DOHH2 (cell line): ENCODE measurements at regions not wholly inside any gene's neighbourhood (a gene's known extent, or its start where the extent isn't known, plus 50 kb on each side); places are given as distances from the start of the nearest gene placed in this dataset.

Experiments
- CTCF ChIP-seq: fragments of 200-600 bp; sonication (generic); IDR thresholded peaks from one replicate; pipeline ENCODE4 v1.5.1; 2014; ENCODE audit warnings: antibody characterized with exemption, mild to moderate bottlenecking, low read depth, low read length; ENCODE audit not compliant: poor library complexity, severe bottlenecking
- EZH2phosphoT487 ChIP-seq: fragments of 200-600 bp; sonication (generic); IDR thresholded peaks from 2 replicates; pipeline ENCODE4 v1.6.1; 2017; ENCODE audit warnings: borderline replicate concordance, mild to moderate bottlenecking, antibody characterized with exemption, low read length, moderate library complexity, mixed read lengths

DNA sequence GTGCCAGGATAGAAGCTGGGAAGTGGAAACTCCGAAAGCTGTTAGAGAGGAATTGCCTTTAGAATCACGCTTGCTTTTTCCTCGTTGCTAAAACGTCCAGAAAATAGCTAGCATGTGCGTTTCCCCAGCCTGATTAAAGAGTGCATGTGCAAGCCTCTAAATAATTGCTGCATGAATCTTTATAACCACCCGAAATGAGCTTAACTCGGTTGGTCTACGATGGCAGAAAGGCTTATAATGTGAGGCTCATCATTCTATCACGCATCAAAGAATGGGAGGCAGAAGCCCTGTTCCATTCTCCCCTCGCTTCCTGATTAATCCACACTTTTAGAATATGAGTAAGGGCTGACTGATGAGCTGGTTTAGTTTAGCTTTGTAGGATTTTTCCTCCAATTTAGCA is 394.6 kb upstream of the WWC1 start:
- TF ChIP-seq CTCF, result no peak
- no peak for TF ChIP-seq EZH2phosphoT487
